ENCODE measurements at regions not wholly inside any gene's neighbourhood (a gene's known extent, or its start where the extent isn't known, plus 50 kb on each side); places are given as distances from the start of the nearest gene placed in this dataset.

GRCh38 chr11:104772806-104773241 is 125.4 kb downstream of the CASP12 start:
- TF ChIP-seq, protein P1, sequence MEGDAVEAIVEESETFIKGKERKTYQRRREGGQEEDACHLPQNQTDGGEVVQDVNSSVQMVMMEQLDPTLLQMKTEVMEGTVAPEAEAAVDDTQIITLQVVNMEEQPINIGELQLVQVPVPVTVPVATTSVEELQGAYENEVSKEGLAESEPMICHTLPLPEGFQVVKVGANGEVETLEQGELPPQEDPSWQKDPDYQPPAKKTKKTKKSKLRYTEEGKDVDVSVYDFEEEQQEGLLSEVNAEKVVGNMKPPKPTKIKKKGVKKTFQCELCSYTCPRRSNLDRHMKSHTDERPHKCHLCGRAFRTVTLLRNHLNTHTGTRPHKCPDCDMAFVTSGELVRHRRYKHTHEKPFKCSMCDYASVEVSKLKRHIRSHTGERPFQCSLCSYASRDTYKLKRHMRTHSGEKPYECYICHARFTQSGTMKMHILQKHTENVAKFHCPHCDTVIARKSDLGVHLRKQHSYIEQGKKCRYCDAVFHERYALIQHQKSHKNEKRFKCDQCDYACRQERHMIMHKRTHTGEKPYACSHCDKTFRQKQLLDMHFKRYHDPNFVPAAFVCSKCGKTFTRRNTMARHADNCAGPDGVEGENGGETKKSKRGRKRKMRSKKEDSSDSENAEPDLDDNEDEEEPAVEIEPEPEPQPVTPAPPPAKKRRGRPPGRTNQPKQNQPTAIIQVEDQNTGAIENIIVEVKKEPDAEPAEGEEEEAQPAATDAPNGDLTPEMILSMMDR (IDR thresholded peaks at IDR 0.05; ENCODE audit: insufficient read depth, low read length, poor library complexity, severe bottlenecking) = no peak
- TF ChIP-seq EZH2phosphoT487 (conservative IDR thresholded peaks at IDR 0.05; ENCODE audit: low read length) = no peak

Measured in SU-DHL-6 (cell line).